GM10266 (cell line): ENCODE measurements at regions not wholly inside any gene's neighbourhood (a gene's known extent, or its start where the extent isn't known, plus 50 kb on each side); places are given as distances from the start of the nearest gene placed in this dataset.
"Not testable (repeated sequence)": the region's sequence is repeated elsewhere in the genome, so short reads cannot be mapped to it uniquely, and the experiment has no call there.

Source experiments
- DNase-seq: peaks from one replicate; pipeline ENCODE4 v3.0.0; 2012; ENCODE audit errors: extremely low spot score
- TF ChIP-seq, protein P1 (sequence below): IDR thresholded peaks from 2 replicates; pipeline ENCODE4 v1.5.1; 2012; ENCODE audit warnings: mild to moderate bottlenecking, low read depth; ENCODE audit not compliant: control insufficient read depth, insufficient read depth; ENCODE audit errors: missing control alignments

DNA sequence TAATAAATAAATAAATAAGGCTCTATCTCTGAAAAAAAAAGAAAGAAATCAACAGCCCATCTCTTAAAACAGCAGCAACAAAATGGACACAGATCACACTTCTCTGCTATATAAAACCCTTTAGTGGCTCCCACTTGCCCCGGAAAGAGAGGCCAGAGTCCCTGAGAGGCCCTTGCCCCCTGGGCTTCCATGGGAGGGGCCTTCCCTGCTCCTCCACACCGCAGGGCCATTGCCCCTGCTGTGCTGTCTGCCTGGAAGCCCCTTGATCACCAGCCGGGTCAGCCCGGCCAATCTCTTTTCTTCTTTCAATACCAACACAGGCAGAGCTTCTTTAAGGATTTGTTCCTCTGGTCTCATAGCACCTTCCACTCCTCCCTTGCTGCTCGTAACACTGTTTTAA is 171.1 kb downstream of the URI1 start:
- DNase-seq, result no peak
- TF ChIP-seq, protein P1, sequence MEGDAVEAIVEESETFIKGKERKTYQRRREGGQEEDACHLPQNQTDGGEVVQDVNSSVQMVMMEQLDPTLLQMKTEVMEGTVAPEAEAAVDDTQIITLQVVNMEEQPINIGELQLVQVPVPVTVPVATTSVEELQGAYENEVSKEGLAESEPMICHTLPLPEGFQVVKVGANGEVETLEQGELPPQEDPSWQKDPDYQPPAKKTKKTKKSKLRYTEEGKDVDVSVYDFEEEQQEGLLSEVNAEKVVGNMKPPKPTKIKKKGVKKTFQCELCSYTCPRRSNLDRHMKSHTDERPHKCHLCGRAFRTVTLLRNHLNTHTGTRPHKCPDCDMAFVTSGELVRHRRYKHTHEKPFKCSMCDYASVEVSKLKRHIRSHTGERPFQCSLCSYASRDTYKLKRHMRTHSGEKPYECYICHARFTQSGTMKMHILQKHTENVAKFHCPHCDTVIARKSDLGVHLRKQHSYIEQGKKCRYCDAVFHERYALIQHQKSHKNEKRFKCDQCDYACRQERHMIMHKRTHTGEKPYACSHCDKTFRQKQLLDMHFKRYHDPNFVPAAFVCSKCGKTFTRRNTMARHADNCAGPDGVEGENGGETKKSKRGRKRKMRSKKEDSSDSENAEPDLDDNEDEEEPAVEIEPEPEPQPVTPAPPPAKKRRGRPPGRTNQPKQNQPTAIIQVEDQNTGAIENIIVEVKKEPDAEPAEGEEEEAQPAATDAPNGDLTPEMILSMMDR, result no peak

DNA sequence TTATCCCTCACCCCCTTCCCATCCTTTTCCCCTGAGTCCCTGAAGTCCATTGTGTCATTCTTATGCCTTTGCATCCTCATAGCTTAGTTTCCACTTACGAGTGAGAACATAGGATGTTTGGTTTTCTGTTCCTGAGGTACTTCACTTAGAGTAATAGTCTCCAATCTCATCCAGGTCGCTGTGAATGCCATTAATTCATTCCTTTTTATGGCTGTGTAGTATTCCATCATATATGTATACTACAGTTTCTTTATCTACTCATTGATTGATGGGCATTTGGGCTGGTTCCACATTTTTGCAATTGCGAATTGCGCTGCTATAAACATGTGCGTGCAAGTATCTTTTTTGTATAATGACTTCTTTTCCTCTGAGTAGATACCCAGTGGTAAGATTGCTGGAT is 172.1 kb downstream of the URI1 start:
- not testable (repeated sequence) for DNase-seq

DNA sequence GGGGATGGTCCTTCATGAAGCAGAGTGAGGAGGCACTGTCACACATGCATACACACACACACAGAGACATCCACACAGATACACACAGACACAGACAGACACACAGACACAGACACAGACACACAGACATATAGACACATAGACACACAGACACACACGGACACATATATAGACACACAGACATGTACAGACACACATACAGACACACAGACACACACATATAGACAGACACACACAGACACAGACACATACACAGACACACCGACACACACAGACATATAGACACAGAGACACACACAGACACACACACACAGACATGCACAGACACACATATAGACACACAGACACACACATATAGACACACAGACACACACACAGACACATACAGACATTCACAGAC is 173.9 kb downstream of the URI1 start:
- TF ChIP-seq, protein P1, result no peak
- no peak for DNase-seq

DNA sequence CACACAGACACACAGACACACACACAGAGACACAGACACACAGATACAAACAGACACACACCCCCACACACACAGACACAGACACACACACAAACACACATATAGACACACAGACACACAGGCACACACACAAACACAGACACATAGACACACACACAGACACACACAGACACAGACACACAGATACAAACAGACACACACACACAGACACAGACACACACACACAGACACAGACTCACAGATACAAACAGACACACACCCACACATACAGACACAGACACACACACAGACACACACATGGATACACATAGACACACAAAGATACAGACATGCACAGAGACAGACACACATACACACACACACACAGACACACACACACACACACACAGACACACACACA is 174.5 kb downstream of the URI1 start:
- no peak for DNase-seq
- TF ChIP-seq, protein P1, result no peak

DNA sequence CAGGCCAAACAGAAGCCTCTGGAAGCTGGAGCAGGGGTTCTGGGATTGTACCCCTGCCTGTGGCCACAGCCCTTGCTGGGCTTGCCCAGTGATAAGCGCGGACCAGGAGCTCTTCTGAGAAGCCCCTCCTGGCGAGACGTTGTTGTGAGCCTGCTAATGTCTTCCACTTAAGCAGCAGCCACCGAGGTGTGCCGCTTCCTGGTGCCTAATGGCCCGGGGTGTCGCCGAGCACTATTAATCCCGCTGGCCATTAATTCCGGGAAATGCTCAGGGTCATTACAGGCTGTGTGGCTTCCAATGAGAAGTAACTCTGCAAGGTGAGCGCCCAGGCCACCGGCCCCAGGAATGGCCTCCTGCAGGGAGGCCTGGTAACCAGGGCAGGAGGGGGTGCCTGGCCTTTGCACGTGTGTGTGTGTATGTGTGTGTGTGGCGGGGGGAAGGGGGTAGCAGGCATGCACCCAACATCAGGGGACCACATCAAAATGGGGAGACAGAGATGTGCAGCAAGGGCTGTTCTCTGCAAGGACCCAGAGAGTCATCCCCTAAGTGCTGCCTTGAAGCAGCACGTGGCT is 175.0 kb downstream of the URI1 start:
- DNase-seq, result no peak
- TF ChIP-seq, protein P1, result no peak

DNA sequence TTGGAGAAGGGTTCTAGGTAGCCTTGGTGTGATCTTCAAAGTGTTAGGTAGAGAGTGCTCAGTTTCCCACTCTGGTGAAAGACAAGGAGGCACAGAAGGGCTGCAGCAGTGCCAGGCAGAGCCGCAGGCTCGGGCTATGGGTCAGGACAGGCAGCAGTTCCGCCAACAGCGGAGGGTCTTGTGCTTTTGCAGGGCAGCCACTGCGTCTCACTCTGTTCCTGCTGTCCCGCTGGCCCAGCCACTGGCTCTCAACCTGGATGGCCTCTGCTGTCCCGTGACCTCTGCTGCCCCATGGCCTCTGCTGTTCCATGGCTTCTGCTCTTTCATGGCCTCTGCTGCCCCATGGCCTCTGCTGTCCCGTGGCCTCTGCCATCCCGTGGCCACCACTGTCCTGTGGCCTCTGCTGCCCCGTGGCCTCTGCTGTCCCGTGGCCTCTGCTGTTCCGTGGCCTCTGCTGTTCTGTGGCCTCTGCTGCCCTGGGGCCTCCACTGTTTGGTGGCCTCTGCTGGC is 175.7 kb downstream of the URI1 start:
- no peak for DNase-seq
- TF ChIP-seq, protein P1, result no peak

DNA sequence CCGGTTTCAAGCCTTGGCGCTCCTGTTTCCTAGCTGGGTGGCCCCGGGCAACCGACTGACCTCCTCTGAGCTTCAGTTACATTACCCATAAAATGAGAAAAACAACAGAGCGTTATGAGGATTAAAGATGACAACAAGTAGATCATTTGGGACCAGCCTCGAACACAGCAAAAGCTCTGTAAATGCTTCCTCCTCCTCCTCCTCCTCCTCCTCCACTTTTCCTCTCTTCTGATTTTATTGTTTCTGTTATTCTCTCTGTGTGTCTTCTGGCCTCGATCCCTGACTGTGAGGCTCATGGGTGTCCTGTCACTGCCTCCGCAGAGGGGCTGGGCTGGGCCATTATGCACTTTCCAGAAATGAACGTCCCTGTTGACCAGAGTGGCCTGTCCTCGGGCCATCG is 176.2 kb downstream of the URI1 start:
- TF ChIP-seq, protein P1, result no peak
- no peak for DNase-seq

DNA sequence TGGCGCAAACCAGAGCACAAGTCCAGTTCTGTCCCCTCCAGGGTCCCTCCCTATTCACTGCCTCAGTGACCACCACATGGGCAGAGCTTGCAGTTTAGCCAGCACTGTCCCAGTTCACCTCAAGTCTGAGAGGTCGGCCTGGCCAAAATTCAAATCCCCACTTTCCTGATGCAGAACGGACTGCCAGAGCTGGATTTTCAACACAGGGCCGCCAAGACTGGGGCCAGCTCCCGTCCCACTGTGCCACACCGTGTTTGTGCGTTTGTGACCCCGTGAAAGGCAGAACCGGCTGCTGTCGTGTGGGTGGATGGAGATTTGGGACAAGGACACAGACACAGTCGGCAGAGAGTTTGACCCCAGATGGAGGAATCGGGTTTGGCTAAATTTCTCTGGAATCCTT is 176.7 kb downstream of the URI1 start:
- TF ChIP-seq, protein P1, result no peak
- DNase-seq, result no peak
